Epithelial cell of esophagus (primary cell): ENCODE measurements at regions not wholly inside any gene's neighbourhood (a gene's known extent, or its start where the extent isn't known, plus 50 kb on each side); places are given as distances from the start of the nearest gene placed in this dataset.

Source experiments
- DNase-seq: peaks from one replicate; pipeline ENCODE4 v3.0.0; 2010; ENCODE audit warnings: low read depth
- H3K4me3 ChIP-seq: 2 replicates; pipeline ENCODE4 v1.5.1; 2011; ENCODE audit warnings: mild to moderate bottlenecking, low read length, control low read depth
- CTCF ChIP-seq: IDR thresholded peaks from 2 replicates; pipeline ENCODE4 v1.5.1; 2011; ENCODE audit warnings: low read depth, mild to moderate bottlenecking, low read length, control low read depth, inconsistent platforms; ENCODE audit not compliant: insufficient read depth; ENCODE audit errors: missing control alignments

GRCh38 chr1:34303218-34303617 is 126.5 kb downstream of the C1orf94 start:
- no peak overlapping the region for H3K4me3 ChIP-seq
- no peak for DNase-seq
- TF ChIP-seq CTCF: no peak

GRCh38 chr1:34306568-34306967 is 129.9 kb downstream of the C1orf94 start:
- no peak overlapping the region for H3K4me3 ChIP-seq
- no peak for DNase-seq
- no peak for TF ChIP-seq CTCF

- no peak for TF ChIP-seq CTCF
- no peak for DNase-seq
- no peak overlapping the region for H3K4me3 ChIP-seq
Observed at GRCh38 chr1:34312359-34312758, 135.7 kb downstream of the C1orf94 start.

GRCh38 chr1:34315974-34316373 is 139.3 kb downstream of the C1orf94 start:
- no peak overlapping the region for H3K4me3 ChIP-seq
- DNase-seq: no peak
- no peak for TF ChIP-seq CTCF

- no peak overlapping the region for H3K4me3 ChIP-seq
- DNase-seq: no peak
- no peak for TF ChIP-seq CTCF
Observed at GRCh38 chr1:34316773-34317172, 140.1 kb downstream of the C1orf94 start.

GRCh38 chr1:34319218-34319617 is 142.5 kb downstream of the C1orf94 start:
- DNase-seq: no peak
- TF ChIP-seq CTCF: no peak
- no peak overlapping the region for H3K4me3 ChIP-seq

- no peak for TF ChIP-seq CTCF
- no peak for DNase-seq
- no peak overlapping the region for H3K4me3 ChIP-seq
Observed at GRCh38 chr1:34320053-34320669, 143.5 kb downstream of the C1orf94 start.
